ENCODE measurements at regions not wholly inside any gene's neighbourhood (a gene's known extent, or its start where the extent isn't known, plus 50 kb on each side); places are given as distances from the start of the nearest gene placed in this dataset.

- no peak for DNase-seq (ENCODE audit: low read depth in 1 of 2, low spot score in 1 of 2)
- no peak overlapping the region for H3K4me3 ChIP-seq (replicated peaks; ENCODE audit: insufficient read depth, low read length)
- TF ChIP-seq POLR2AphosphoS5 (IDR thresholded peaks at IDR 0.05; ENCODE audit: low read depth) = no peak
- TF ChIP-seq GABPA (IDR thresholded peaks at IDR 0.05; ENCODE audit: low read depth) = no peak
- TF ChIP-seq CTCF (IDR thresholded peaks at IDR 0.05; ENCODE audit: insufficient read depth, low read length) = no peak
- TF ChIP-seq, protein P1, sequence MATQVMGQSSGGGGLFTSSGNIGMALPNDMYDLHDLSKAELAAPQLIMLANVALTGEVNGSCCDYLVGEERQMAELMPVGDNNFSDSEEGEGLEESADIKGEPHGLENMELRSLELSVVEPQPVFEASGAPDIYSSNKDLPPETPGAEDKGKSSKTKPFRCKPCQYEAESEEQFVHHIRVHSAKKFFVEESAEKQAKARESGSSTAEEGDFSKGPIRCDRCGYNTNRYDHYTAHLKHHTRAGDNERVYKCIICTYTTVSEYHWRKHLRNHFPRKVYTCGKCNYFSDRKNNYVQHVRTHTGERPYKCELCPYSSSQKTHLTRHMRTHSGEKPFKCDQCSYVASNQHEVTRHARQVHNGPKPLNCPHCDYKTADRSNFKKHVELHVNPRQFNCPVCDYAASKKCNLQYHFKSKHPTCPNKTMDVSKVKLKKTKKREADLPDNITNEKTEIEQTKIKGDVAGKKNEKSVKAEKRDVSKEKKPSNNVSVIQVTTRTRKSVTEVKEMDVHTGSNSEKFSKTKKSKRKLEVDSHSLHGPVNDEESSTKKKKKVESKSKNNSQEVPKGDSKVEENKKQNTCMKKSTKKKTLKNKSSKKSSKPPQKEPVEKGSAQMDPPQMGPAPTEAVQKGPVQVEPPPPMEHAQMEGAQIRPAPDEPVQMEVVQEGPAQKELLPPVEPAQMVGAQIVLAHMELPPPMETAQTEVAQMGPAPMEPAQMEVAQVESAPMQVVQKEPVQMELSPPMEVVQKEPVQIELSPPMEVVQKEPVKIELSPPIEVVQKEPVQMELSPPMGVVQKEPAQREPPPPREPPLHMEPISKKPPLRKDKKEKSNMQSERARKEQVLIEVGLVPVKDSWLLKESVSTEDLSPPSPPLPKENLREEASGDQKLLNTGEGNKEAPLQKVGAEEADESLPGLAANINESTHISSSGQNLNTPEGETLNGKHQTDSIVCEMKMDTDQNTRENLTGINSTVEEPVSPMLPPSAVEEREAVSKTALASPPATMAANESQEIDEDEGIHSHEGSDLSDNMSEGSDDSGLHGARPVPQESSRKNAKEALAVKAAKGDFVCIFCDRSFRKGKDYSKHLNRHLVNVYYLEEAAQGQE (IDR thresholded peaks at IDR 0.05; ENCODE audit: insufficient replicate concordance, low read depth) = no peak
- TF ChIP-seq SPI1 (IDR thresholded peaks at IDR 0.05; ENCODE audit: borderline replicate concordance, low read depth) = no peak
- no peaks in the 10 kb centered on the region for H3K27me3 ChIP-seq (ENCODE audit: insufficient read depth, poor library complexity, severe bottlenecking)
- H3K27ac ChIP-seq (replicated peaks) = no peak overlapping the region
Measured at GRCh38 chr16:9363520-9363919, 272.1 kb downstream of the HAPSTR1 start.

- DNase-seq (ENCODE audit: low read depth in 1 of 2, low spot score in 1 of 2) = no peak
Measured at GRCh38 chr16:9364721-9365369, 273.4 kb downstream of the HAPSTR1 start.

GRCh38 chr16:9365370-9365728 lies 273.9 kb downstream of the HAPSTR1 start:
- Histone ChIP-seq H3K4me3 (replicated peaks; ENCODE audit: insufficient read depth, low read length) (no peak overlapping the region), H3K27ac (replicated peaks) (no peak overlapping the region), H3K27me3 (ENCODE audit: insufficient read depth, poor library complexity, severe bottlenecking) (no peaks in the 10 kb centered on the region)
- TF ChIP-seq GABPA (IDR thresholded peaks at IDR 0.05; ENCODE audit: low read depth) = no peak
- DNase-seq (ENCODE audit: low read depth in 1 of 2, low spot score in 1 of 2) = no peak

More at GRCh38 chr16:9364721-9365369, 273.4 kb downstream of the HAPSTR1 start:
- H3K27me3 ChIP-seq (ENCODE audit: insufficient read depth, poor library complexity, severe bottlenecking) = no peaks in the 10 kb centered on the region
- no peak overlapping the region for H3K4me3 ChIP-seq (replicated peaks; ENCODE audit: insufficient read depth, low read length)
- H3K27ac ChIP-seq (replicated peaks) = no peak overlapping the region
- TF ChIP-seq, protein P1 (IDR thresholded peaks at IDR 0.05; ENCODE audit: insufficient replicate concordance, low read depth) = no peak
- TF ChIP-seq POLR2AphosphoS5 (IDR thresholded peaks at IDR 0.05; ENCODE audit: low read depth) (no peak), CTCF (IDR thresholded peaks at IDR 0.05; ENCODE audit: insufficient read depth, low read length) (no peak)

DNA sequence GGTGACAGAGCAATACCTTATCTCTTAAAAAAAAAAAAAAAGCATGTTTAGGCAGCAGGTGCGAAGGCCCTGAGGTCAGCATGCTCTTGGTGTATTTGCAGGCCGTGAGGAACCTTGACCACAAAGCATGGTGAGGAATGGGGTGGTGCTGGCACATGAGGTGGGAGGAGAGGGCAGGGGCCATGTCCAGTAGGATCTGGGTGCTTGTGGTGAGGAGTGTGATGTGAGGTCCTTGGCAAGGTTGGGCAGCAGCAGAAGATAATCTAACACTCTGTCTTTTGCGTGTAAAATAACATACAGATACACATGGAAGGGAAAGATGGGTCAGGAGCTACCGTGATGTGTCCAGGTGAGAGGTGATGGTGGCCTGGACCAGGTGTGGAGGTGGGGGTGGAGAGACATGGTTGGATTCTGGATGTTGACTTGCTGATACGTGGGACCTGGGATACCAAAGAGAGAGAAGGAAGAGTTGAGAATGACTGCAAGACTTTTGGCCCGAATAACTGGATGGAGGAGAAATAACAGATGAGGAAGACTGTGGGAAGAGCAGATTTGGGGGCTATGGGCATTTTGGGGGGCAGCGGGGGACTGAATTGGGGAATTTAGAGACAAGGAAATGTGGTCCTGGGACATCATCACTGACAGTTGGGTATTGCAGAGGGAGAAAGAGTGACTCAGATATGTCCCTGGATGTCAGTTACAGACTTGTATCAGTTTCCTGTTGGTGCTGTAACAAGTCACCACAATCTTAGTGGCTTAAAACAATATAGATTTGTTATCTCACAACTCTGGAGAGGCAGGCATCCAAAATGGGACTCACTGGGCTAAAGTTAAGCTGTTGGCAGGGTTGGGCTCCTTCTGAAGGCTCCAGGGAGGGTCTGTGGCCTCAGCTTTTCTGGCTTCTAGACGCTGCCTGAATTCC lies 274.9 kb downstream of the HAPSTR1 start:
- H3K27me3 ChIP-seq (ENCODE audit: insufficient read depth, poor library complexity, severe bottlenecking) = no peaks in the 10 kb centered on the region
- no peak overlapping the region for H3K4me3 ChIP-seq (replicated peaks; ENCODE audit: insufficient read depth, low read length)
- TF ChIP-seq, protein P1 (IDR thresholded peaks at IDR 0.05; ENCODE audit: insufficient replicate concordance, low read depth) = no peak
- TF ChIP-seq GABPA (IDR thresholded peaks at IDR 0.05; ENCODE audit: low read depth) (no peak), SPI1 (IDR thresholded peaks at IDR 0.05; ENCODE audit: borderline replicate concordance, low read depth) (no peak)
- no peak overlapping the region for H3K27ac ChIP-seq (replicated peaks)
- no peak for DNase-seq (ENCODE audit: low read depth in 1 of 2, low spot score in 1 of 2)
